GM21390 (cell line): ENCODE measurements at regions not wholly inside any gene's neighbourhood (a gene's known extent, or its start where the extent isn't known, plus 50 kb on each side); places are given as distances from the start of the nearest gene placed in this dataset.

Source experiments
- ATAC-seq: cut with Tn5 transposase; IDR thresholded peaks from one replicate; pipeline ENCODE4 v1.9.1; 2021; ENCODE audit not compliant: unreplicated experiment

DNA sequence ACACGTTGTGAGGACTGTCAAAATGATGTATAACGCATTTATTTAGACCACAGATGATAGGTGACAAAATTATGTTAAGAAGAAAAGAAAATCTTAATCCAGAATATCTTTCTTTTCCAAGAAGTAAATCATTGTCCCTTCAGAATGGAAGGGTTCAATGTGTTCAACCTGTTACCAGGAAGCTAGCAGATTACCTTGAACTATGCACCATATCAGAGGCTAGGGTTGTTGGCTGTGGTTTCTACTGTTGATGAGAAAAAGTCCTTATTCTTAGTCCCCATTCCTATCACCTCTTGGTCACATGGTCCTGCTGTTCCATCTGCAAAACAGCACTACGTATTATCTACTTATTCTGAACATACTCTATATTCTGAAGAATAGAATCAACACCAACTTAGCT is 339.5 kb upstream of the CADM1 start:
- ATAC-seq = no peak

- ATAC-seq = no peak
These were observed 338.9 kb upstream of the CADM1 start for GRCh38 chr11:115843111-115843510.

DNA sequence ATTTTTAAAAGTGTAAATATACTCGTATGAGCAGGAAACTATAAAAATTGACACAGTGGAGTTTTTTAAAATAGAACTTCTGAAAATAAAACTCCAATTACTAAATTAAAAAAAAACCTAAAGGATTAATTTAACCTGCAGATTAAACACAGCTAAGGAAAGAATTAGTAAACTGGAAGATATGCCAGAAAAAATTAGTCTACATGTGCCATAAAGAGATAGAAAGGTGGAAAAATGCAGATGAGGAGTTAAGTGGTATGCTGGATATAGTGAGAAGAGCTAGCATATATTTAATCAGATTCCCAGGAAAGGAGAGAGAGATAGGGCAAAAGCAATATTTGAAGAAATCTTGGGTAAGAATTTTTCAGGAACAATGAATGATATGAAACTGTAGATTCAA is 315.8 kb upstream of the CADM1 start:
- no peak for ATAC-seq

- ATAC-seq = no peak
These were observed 314.8 kb upstream of the CADM1 start for GRCh38 chr11:115819014-115819413.

DNA sequence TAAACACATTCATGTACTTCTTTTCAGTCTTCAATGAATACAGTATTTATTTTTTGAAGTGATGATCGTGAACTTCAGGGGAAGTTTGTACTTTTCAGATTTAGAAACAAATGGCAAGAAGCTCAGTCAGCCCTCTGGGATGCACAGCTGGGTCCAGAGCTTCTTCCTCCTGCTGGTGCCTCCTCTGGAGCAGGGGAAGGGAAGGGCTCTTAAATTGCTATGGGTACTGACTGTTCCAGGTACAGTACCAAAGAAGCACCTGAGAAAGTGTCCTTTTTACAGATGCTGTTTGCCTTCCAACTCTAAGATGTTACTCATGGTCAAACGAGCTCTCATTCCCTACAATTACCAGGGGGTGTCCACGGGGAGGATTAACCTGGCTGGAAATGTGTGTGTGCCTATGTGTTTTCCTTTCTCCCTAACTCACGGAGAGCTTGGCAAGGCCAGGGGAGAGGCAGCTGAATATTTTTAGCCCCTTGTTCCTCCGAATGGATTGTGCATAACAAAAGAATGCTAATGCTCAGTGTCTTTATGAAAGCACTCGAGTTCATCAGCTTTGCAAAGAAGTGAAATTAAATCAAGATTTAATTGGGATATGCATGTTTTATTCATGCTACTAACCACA is 313.7 kb upstream of the CADM1 start:
- ATAC-seq = no peak

DNA sequence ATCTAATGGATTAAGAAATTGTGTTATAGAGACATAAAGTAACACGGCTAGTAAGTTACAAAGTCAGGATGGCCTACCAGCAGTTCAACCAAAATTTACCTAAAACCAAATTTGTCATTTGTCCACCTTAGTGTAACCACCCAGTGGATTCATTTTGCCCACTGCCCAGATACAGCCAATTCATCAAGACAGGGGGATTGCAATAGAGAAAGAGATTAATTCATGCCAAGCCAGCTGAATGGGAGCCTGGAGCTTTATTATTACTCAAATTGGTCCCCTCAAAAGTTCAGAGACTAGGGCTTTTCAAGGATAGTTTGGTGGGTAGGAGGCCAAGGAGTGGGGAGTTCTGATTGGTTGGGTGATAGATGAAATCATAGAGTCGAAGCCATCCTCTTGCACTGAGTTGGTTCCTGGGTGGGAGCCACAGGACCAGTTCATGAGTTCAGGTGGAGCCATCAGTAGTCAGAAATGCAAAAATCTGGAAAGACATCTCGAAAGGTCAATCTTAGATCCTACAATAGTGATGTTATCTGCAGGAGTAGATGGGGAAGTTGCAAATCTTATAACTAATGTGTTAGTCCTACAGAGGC is 304.2 kb upstream of the CADM1 start:
- no peak for ATAC-seq

DNA sequence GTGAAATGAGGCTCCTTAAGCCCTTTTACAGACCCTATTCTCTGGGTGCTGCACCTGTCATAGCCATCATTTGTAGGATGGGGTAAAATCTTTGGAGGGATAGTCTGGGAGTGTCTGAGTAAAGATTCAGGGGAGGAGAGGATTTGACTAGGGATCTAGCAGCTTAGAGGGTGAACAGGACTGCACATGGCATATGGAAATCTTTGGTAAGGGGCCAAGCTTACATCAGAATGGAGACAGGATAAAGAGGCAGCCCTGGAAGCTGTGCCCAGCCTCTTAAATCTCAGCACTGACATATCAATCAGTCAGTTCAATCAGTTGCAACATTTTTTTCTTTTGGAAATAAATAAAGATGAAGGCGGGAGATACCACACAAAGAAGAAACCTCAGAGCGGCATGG is 301.8 kb upstream of the CADM1 start:
- no peak for ATAC-seq

- ATAC-seq = no peak
These were observed 299.0 kb upstream of the CADM1 start for GRCh38 chr11:115803073-115803740.

GRCh38 chr11:115802641-115803040 is 298.4 kb upstream of the CADM1 start:
- no peak for ATAC-seq

DNA sequence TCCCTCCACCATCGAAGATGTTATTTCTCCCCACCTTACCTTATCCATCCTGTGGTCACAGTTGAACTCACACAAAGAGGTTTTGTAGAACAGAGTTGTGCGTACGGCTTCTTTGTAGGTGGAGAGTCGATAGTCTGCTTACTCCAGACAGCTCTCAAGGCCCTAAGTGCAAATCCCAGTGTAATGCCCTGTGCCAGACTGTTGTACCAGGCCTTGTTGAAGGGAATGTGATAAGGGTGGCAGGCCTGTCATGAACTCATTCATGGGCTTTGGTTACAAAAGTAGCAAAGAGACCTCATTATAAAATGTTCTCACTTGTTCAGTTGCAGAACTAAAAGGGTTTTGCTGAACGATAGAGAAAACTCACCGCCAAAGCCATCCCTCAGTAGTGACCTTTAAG is 288.7 kb upstream of the CADM1 start:
- no peak for ATAC-seq

DNA sequence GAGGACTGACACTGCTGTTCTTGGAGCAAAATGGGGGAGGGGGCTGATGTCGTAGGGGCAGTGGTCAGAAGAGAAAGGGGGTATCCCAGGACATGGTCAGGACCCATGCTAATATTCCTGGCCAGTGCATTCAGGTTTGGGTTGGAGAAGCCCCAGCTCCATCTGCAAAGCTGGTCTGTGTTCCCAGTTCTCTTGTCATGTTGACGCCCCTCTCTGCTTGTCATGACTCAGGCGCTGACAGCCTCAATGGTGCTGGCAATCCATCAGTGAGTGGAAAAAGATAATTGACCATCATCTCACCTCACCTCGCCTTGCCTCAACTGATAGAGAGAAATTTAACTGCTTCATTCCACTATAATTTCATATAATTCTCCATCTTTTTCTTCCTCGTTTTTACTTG is 283.1 kb upstream of the CADM1 start:
- no peak for ATAC-seq

DNA sequence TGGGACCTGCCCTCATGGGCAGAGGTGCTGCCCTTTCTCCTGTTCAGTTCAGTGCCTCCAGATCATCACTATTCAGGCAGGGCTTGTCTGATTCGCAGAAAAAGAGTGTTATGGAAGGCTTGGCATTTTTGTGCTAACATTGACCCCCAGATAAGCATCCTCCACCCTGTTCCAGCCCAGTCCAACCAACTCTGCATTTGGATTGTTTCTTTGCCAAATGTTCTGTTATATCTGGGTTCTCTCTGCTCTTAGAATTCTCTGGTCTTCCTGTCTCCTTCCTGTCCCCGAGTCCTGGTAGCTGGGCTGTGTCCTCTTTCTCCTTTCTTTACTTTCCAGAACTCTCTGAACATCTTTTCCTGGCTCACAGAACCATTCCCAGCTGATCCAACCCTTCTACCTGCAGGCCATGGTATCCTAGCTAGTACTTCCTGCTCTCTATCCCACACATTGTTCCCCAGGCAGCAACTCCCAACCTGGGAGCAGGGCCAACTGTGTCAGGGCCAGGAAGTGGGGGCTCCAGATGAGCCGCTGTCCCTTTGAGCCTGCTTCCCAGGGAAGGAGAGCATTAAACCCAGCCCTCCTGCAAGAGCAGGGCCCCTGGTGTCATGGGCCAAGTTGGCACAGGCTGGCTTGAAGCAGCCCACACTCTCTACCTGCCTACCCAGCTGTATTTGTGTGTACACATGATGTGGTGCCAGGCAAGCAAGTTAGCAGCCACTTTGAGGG is 280.7 kb upstream of the CADM1 start:
- ATAC-seq = no peak

GRCh38 chr11:115780646-115781362 is 276.6 kb upstream of the CADM1 start:
- ATAC-seq = no peak

DNA sequence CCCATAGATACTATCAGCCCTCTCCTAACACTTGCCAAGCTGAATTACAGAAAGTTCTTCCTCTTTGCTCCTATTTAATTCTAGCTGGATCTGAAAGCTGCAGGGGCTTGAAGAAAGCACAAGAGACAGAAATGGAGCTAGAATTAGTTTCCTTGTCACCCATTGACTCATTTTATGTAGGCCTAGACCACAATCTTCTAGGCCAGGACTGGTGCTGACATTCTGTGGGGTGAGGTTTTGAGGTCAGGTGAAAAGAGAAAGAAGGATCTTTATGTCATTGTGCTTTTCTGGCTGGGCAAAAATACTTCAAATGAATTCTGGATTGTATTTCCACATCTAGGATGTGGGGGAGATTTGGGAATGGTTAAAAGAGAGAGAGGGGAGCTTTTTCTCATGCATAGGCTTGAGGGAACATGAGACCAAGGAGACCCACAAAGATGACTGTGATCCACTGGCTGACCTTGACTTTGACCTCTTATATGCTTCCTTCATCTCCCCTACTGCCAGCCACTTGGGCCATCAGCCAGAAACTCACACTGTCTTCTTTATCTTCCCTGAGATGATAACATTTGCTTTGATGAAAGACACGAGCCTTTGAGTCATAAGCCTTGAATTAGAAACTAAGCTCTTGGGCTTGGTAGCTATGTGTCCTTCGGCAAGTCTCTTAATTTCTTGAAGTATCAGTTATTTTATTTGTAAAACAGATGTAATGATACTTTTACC is 274.9 kb upstream of the CADM1 start:
- ATAC-seq = no peak

DNA sequence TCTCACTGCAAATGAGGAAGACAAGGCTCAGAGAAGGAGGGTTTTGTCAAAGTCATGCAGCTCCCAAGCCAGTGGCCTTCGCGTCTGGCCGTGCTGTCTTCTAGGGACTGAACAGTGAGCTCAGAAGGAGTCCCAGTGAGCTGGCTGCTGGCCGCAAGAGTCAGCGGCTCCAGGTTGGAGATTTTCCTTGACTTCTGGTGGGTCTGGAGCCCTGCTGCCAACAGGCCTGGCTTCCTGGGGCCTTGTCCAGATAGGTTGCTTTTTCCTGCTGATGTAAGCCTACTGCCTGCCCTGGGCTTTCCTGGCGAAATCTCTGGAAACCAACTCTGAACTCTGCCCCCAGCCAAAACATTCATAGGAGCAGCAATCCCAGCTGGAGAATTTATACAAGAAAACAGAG is 272.7 kb upstream of the CADM1 start:
- ATAC-seq = no peak

DNA sequence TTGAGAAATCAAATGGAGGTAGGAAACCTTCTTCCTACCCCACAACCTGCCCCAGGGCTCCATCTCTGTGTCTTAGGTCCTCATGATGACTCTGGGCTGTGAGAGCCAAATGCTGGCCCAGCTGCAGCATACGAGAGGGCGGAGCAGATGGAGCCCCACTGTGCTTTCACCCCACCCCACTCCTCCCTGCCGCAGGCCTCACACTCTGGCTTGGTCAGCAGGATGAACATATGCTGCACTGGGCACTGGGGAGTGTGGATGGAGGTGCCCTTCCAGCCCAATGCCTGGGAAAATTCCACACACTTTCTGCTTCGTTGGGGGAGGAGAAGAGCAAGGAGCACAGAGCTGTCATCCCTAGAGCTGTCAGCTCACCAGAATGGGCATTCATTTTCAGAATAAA is 271.6 kb upstream of the CADM1 start:
- no peak for ATAC-seq

GRCh38 chr11:115774756-115775155 is 270.5 kb upstream of the CADM1 start:
- no peak for ATAC-seq

GRCh38 chr11:115769891-115770290 is 265.7 kb upstream of the CADM1 start:
- no peak for ATAC-seq

DNA sequence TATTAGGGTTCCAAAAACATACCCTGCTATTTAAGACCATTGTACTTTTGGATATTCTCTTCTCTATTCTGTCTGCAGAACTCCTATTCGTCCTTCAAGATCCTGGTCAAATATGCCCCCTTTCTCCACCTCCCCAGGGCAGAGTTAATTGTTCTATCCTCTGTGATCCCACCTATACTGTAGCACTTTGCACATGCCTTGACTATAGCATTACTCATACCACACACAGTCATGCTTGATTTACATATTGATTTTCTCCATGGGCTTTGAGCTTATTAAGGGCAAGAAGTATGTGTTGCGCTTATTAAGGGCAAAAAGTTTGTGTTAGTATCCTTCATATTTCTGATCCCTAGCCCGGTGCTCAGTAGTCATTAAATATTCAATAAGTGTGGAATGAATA is 263.7 kb upstream of the CADM1 start:
- ATAC-seq = no peak

- ATAC-seq = no peak
These were observed 263.0 kb upstream of the CADM1 start for GRCh38 chr11:115767047-115767802.
